NCI-H146 treated with DMSO at 0.1 percent for 48 hours (cell line): ENCODE measurements at regions not wholly inside any gene's neighbourhood (a gene's known extent, or its start where the extent isn't known, plus 50 kb on each side); places are given as distances from the start of the nearest gene placed in this dataset.
A peak's percentile ranks its signal among the peaks of the same experiment; 100 is the strongest.
"Not testable (repeated sequence)": the region's sequence is repeated elsewhere in the genome, so short reads cannot be mapped to it uniquely, and the experiment has no call there.

Source experiments
- DNase-seq: peaks from one replicate; lab custom pipeline; 2025; ENCODE audit not compliant: unreplicated experiment; lab: John Stamatoyannopoulos, UW

DNA sequence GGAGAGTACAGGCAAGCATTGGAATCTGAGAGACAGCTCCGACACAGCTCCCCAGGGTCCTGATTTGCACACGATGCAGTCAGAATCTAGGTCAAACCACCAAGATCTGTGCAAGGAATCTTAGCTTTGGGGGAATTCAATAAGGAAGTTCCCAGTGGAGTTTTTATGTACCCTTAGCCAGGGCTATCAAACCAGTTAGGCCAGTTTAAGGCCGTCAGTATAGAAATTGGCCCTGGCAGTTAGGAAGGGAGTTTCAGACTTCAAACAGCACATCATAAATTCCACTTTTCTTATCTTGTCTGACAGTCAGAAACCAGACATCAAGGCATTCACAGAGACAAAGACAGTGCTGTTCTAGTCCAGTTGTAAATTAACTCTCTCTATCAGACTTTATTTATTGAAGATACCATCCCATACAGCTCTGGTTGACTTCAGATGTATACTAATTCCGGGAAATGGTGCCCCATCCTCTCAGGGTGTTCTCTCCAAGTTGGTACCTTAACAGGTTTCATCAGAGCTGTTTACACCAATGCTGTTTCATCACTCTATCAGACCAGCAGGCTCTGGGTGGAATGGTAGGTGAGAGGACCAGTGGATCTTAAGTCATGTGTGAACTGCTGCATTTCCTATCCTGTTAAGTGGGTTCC is 157.5 kb upstream of the ATF7IP start:
- DNase-seq, result no peak

DNA sequence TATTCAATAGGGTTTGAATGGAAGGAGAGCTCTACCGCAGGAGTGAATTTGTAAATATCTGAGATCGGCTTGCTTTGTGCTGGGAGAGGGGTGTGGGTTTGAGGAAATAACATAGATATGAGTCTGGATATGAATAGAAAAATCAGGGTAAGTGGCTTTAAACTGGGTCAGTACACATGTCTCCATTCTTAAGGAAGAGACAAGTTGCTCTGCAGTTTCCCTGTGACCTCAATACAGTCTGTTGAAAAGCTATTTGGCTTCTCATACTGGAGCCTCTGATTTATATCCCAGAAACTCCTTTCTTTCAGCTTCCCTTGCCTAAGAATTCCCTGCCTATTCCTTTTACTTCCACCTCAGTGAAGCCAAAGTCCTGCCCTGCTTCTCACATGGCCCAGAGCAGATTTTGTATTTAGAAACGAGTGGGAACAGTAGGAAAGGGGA is 153.5 kb upstream of the ATF7IP start:
- DNase-seq, result no peak

DNA sequence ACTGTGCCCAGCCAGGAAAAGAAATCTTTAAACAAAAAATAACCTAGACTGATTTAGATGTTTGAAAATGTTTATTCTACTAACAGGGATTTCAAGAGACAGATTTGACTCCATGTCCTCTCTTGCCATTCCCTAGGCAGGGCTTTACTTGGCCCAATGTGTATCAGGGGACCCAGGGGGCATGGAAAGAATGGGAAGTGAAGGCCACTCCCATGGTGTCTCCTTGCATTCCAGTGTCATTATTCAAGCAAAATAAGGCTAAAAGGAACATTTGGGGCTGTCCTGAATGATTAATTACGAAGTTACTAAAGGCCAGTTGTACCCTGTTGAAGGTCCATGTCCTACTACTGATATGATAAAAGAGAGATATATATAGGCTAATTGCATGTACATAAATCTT is 151.9 kb upstream of the ATF7IP start:
- DNase-seq, result no peak

DNA sequence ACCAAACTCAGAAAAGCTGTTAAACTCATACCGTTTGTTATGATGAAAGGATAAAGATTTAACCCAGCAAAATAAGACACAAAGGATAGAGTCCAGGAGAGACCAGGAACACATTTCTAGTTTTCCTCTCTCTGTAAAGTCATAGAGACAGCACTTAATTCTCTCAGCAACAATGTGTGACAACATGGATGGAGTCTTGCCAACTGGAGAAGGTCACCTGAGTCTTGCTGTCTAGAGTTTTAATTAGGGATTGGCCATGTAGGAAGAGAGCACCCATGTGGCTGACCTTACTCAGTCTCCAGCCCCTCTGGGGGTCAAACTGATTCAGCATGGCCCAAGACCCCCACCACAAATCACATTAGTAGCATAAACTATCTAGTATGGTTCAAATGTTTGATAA is 151.0 kb upstream of the ATF7IP start:
- no peak for DNase-seq

DNA sequence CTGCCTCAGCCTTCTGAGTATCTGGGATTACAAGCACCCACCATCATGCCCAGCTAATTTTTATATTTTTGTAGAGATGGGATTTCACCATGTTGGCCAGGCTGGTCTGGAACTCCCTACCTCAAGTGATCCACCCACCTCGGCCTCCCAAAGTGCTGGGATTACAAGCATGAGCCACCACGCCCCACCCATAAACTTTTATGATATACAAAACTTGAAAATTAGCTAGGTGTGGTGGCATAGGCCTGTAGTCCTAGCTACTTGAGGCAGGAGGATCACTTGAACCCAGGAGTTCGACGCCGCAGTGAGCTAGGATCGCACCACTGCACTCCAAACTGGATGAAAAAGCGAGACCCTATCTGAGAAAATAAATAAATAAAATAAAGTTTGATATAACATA is 149.5 kb upstream of the ATF7IP start:
- not testable (repeated sequence) for DNase-seq

DNA sequence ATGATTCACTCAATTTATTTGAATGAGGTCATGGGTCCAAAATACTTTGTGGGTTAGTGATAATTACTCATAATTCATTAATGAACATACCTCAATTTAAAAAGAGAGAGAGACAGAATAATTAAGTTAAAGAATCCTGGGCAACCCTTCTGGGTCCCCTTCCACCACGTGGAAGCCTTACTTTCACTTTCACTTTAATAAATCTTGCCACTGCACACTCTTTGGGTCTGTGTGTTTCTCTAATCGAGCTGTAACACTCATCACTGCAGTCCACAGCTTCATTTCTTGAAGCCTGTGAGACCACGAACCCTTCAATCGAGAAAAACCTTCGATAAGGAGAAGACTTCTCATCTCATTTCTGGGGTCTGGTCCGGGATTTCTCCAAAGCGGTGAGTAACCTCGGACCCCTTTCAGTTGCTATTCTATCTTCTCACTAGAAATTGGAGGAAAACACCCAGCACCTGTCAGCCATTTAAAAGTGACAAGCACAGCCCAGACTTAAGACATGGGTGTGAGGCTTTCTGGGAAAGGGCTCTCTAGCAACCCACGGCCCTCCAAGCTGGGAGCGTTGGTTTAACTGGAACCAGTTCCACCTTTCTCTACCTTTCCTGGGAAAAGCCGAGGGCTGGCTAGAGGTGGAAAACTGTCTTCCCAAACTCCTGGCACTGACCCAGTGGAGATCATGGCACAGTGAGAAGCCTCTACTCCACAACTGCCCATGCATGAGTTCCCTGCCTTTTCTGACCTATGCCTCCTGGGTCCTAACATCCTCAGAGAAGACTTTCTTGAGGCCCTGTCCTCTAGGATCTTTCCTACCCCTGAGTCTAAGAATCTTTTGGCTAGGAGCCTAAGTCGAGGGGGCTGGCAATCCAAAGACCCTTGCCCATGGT is 148.8 kb upstream of the ATF7IP start:
- DNase-seq, result no peak

DNA sequence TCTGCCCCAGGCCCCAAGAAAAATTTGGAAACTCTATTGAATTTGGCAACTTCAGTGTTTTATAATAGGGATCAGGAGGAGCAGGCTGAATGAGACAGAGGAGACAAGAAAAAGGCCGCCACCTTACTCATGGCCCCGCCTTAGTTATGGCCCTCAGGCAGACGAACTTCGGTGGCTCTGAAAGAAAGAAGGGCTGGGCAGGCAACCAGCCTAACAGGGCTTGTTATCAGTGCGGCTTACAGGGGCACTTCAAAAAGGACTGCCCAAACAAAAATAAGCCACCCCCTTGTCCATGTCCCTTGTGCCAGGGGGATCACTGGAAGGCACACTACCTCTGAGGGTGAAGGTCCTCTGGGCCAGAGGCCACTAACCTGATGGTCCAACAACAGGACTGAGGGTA is 146.3 kb upstream of the ATF7IP start:
- DNase-seq, result no peak

DNA sequence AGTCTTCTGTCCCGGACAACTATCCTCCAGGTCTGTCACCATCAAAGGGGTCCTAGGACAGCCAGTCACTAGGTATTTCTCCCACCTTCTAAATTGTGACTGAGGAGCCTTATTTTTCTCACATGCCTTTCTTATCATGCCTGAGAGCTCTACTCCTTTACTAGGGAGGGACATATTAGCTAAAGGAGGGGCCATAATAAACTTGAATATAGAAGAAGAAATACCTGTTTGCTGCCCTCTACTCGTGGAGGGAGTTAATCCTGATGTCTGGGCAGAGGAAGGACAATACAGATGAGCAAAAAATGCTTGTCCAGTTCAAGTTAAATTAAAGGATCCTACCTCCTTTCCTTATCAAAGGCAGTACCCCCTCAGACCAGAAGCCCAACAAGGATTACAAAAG is 145.8 kb upstream of the ATF7IP start:
- not testable (repeated sequence) for DNase-seq

DNA sequence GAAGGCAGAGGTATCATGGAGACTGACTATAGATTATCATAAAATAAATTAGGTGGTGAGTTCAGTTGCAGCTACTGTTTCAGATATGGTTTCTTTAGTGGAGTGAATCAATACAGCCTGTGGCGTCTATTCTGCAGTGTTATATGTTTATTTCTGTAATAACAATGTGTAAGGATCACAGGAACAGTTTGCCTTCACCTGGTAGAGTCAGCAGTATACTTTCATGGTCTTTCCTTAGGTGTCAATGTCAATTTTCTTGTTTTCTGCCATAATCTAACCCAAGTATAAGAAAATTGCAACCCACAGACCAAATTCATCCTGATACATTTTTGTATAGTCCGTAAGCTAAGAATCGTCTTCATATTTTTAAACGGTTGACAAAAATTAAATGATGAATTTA is 140.4 kb upstream of the ATF7IP start:
- DNase-seq, result no peak

DNA sequence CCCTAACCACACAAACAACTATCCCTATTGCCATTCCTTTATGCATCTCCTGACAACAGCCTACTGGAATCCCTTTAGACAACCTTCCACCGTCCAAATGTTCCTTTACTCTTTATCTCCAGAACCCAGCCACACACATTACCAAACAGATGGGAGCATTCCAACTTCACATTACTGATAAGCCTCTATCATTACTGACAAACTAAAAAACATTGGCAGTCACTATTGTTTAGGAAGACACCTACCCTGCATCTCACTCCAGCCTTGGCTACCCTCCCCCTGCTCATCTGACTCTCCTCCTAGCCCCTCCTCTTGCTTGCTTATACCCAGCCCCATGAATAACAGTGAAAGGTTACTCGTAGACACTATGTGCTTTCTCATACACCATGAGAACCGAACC is 130.3 kb upstream of the ATF7IP start:
- not testable (repeated sequence) for DNase-seq

DNA sequence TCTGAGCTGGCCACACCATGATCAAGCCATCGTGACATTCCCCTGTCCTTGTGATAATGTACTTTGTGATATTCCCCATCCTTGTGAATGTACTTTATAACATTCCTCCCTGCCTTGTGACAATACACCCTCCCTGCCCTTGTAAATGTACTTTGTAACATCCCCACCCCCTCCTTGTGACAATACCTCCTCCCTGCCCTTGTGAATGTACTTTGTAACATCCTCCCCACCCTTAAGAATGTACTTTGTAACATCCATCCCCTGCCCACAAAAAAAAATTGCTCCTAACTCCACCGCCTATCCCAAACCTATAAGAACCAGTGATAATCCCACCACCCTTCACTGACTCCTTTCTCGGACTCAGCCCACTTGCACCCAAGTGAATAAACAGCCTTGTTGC is 128.8 kb upstream of the ATF7IP start:
- DNase-seq, result not testable (repeated sequence)

DNA sequence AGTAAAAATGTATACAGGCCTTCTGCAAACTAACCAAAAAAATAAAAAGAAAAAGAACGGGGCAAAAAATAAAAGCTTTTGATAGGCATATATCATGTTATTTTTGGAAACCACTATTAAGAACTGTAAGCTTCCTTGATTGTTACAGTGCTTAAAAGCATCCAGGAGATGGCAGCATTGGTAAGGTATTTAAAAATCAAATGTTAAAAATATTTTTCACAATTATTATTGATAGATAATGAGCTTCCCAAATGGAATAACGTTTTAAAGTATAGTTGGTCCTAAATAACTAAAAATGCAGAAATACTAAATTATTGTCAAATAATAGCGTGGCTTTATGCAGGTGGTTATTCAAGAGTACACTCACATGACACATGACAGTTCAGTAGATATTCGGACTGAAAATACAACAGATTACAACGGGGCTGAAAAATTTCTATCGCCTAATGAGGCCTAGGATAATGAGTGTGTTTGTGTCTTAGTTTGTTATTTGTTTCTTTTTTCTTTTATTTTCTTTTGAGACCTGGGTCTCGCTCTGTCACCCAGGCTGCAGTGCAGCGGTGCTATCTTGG is 127.2 kb upstream of the ATF7IP start:
- no peak for DNase-seq

DNA sequence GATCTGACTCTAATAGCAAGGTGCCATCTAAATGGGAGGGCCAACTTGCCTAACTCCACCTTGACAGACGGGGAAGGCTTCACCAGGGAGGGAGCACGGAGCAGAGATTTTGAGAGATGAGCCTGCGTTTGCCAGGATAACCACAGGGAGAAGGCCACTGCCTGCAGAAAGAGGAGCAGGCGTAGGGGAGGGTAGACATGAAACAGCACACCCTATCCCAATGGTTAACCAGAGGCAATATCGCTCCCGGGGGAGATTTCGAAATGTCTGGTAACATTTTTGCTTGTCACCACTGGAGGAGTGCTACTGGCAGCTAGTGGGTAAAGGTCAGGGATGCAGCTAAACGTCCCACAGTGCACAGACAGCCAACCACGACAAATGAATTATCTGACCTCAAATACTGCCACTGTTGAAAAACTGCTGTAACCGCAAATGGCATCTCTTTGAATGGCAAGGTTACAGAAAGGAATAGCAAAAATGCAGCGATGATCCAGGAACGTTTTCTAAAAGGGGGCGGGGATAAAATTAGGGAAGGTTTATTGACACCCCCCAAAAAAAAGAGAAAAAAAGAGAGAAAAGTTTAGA is 126.0 kb upstream of the ATF7IP start:
- DNase-seq, result peak; percentile 83

DNA sequence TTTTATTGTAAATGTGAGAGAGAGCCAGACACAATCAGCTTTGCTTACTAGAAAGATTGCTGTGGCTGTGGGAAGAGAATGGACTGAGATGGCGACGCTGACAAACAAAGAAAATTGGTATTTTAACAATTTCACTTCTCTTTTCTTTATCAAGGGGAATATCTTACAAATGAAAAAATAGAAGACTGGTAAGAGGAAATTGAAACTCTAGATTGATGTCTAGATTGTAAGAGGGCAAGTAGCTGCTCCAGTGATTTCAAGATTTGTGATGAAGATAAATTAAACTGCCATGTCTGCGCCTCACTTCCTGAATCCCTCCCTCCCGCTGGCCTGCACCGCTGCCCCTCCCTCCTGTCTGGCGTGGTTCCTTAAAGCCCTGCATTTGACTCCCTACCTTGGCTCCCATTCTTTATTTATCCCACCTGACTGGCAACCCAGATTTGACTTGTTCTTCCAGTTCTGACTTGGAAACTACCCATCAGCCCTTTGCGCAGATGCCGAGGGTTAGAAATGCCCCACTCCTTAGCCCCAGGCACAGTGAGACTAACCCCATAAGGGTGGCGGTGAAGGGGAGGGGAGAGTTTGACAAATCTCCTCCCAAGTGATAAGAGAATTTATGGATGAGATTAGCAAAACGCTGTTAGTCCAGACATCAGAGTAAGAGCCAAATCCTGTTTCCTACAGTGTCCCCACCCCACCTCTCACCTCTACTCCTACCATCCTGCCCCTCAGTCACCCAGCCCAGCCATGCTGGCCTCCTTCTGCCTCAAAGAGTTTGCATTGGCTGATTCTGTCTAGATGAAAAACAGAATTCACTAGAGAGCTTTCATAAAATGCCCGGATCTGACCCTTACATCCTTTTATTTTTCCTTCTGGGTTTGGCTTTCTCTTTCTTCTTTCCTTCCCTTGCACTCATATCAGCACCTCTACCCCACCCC is 125.3 kb upstream of the ATF7IP start:
- DNase-seq, result peak; percentile 52

DNA sequence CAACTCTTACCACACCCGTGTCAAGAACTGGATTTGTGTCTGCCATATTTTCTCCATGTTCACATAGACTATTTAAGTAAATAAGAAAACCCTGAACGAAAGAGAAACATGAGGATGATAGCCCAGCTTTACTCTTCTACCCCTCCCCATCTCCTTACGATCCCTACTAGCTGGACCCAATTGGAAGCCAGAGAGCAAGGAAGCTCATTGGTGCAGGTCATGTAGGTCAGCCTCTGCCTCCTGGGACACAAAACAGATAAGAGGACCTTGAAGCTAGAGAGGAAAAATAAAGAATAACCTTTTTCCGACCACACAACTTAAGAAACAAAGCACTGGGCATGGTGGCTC is 124.6 kb upstream of the ATF7IP start:
- DNase-seq, result no peak

DNA sequence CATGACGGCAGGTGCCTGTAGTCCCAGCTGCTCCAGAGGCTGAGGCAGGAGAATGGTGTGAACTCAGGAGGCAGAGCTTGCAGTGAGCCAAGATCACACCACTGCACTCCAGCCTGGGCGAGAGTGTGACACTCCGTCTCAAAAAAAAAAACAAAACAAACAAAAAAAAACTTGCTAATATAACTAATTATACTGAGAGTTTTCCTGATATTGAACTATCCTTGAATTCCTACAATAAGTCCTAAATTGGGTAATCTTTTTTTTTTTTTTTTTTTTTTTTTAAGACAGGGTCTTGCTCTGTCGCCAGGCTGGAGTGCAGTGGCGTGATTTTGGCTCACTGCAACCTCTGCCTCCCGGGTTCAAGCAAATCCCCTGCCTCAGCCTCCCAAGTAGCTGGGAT is 122.7 kb upstream of the ATF7IP start:
- DNase-seq, result not testable (repeated sequence)

DNA sequence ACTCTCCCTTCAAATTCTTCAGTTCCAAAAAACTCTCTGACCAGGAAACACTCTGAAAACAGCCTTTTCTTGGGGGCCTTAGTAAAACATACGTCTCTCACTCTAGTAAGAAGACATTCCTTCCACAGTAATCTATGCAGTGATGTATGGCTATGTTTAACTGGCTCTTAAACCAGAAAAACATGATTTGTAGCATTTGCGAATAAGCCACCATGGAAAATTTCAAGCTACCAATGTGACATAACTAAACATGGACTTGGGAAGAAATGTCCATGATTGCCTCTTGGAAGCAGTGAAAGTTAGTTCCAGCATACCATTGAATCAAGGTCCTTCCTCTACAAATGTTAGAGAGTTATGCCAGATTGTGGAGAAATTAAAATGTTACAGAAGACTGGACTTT is 121.5 kb upstream of the ATF7IP start:
- DNase-seq, result no peak

DNA sequence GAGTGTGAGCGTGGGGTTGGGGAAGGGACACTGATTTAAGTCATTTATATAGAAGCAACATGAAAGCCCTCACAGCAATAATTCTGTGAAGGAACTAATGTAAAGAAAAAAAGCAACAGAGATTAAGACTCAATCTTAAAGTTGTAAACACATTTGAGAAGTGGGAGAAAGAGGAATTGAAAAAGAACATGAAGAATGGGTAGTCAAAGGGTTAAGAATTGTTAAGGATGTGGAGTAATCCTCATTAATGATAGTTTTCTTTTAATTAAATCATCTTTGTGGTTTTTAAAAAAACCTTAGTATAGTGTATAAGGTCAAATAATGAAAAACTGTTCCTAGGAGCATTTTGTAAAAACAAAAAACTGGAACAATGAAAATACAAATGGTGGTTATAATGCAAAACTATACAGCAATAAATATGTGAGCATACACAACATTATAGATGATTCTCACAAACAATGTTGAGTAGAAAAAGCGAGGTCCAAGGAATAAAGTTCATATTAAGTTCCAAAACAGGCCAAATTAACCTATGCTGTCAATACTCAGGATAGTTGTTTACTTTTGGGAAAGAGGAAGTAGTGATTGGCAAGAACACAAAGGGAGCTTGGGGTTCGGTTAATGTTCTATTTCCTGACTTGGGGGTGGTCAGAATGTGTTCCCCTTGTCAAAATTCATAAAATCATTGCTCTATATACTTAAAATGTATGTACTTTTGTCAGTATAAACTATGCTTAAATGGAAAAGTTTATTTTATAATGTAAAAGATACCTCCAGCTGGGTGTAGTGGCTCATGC is 120.4 kb upstream of the ATF7IP start:
- DNase-seq, result no peak

DNA sequence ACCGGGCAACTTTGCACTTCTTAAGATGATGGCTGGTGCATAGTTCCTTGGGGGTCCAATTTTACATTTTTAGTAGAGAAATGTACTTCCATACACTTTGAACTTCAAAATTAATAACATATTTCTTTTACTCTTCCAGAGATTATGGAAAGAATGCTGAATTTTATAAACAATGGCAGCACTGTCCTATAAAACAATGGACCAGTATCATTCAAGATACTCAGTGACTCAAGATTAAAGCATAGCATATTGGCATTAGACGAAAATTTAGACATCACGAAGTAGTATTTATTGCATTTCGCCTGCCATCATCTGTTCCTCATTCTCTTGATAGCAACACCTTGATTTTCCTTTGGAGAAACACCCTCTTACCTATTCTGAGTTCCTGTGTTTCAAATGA is 118.3 kb upstream of the ATF7IP start:
- DNase-seq, result no peak

DNA sequence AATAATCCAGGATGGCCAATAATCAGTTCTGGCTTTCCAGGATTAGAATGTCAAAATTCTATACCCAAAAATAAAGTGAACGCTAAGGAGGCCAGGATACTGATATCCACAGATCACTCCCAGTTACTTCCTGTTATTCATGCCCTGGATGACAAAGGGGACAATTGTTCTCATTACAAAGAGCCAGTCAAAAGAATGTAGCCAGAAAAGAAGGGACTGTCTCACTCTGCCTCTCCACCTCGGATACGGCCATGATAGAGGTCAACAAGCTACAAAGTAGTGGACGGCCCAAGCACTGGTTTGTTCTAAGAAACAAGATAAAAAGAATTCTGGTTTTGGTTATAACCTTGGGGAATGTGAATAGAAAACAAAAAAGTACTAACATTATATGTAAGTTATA is 116.1 kb upstream of the ATF7IP start:
- DNase-seq, result no peak
